Upper lobe of left lung (tissue), 4 donors: ENCODE measurements at regions not wholly inside any gene's neighbourhood (a gene's known extent, or its start where the extent isn't known, plus 50 kb on each side); places are given as distances from the start of the nearest gene placed in this dataset.

ENCODE experiments used
- EP300 ChIP-seq, 4 donors: sonication (generic); formaldehyde crosslinking; IDR thresholded peaks; one replicate each; pipeline ENCODE4 v1.5.1; 2017; ENCODE audit warnings: antibody characterized with exemption in 4 of 4, control low read depth in 2 of 4
- POLR2A ChIP-seq, 4 donors: fragments of 450-650 bp; IDR thresholded peaks; one replicate each; pipeline ENCODE4 v1.5.1; 2016 to 2017; ENCODE audit warnings: antibody characterized with exemption in 4 of 4, mild to moderate bottlenecking in 2 of 4
- POLR2AphosphoS5 ChIP-seq, 2 donors: sonication (generic); formaldehyde crosslinking; IDR thresholded peaks; one replicate each; pipeline ENCODE4 v1.5.1; 2017; ENCODE audit warnings: antibody characterized with exemption in 2 of 2
- TF ChIP-seq, protein P1 (sequence below), 6 experiments: fragments of 450-650 bp in 4 of 6; fragments of 200-600 bp in 2 of 6; sonication (generic) in 2 of 6; IDR thresholded peaks; one replicate each; pipeline ENCODE4 v1.5.1; 2016 to 2019; ENCODE audit warnings: antibody characterized with exemption in 6 of 6

DNA sequence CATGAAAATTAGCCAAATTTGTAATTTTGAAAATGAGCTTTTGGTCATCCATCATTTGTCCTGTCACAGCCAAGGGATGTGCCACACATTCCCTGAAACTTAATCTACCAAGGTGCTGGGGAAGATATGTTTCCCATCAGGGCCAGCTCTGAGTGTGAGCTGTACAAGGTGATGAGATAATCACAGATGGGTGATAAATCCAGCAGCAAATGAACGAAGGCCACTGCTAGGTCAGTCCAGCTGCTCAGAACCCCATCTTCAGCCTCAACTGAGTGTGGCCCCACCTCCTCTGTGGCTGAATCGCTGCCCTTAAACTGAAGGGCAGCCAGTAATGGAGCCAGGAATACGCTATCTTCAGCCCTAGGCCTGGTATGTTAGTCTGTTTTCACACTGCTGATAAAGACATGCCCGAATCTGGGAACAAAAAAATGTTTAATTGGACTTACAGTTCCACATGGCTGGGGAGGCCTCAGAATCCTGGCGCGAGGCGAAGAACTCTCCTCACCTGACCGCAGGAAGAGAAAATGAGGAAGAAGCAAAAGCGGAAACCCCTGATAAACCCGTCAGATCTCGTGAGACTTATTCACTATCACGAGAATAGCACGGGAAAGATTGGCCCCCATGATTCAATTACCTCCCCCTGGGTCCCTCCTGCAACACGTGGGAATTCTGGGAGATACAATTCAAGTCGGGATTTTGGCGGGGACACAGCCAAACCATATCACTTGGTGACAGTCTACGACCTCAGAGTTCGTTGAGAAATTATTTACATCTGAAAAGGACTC is 553.0 kb downstream of the NTRK3 start:
- TF ChIP-seq POLR2A (IDR thresholded peaks at IDR 0.05) (no peak), POLR2AphosphoS5 (IDR thresholded peaks at IDR 0.05) (no peak), EP300 (IDR thresholded peaks at IDR 0.05) (no peak)
- TF ChIP-seq, protein P1, sequence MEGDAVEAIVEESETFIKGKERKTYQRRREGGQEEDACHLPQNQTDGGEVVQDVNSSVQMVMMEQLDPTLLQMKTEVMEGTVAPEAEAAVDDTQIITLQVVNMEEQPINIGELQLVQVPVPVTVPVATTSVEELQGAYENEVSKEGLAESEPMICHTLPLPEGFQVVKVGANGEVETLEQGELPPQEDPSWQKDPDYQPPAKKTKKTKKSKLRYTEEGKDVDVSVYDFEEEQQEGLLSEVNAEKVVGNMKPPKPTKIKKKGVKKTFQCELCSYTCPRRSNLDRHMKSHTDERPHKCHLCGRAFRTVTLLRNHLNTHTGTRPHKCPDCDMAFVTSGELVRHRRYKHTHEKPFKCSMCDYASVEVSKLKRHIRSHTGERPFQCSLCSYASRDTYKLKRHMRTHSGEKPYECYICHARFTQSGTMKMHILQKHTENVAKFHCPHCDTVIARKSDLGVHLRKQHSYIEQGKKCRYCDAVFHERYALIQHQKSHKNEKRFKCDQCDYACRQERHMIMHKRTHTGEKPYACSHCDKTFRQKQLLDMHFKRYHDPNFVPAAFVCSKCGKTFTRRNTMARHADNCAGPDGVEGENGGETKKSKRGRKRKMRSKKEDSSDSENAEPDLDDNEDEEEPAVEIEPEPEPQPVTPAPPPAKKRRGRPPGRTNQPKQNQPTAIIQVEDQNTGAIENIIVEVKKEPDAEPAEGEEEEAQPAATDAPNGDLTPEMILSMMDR (IDR thresholded peaks at IDR 0.05) = no peak
